Nephron progenitor cell (in vitro differentiated cells): ENCODE measurements at regions not wholly inside any gene's neighbourhood (a gene's known extent, or its start where the extent isn't known, plus 50 kb on each side); places are given as distances from the start of the nearest gene placed in this dataset.

ENCODE experiments used
- DNase-seq: peaks from one replicate; pipeline ENCODE4 v3.0.0; 2021
- H3K27ac Mint-ChIP-seq: 2 replicates; pipeline ENCODE4 v1.8.0; 2021; ENCODE audit warnings: mild to moderate bottlenecking, moderate library complexity, mixed read lengths
- H3K27me3 Mint-ChIP-seq: 2 replicates; pipeline ENCODE4 v1.8.0; 2021; ENCODE audit warnings: mild to moderate bottlenecking, low read depth, mixed read lengths; ENCODE audit not compliant: poor library complexity
- H3K36me3 Mint-ChIP-seq: 2 replicates; pipeline ENCODE4 v1.8.0; 2021; ENCODE audit warnings: low read depth, mixed read lengths
- H3K4me1 Mint-ChIP-seq: 2 replicates; pipeline ENCODE4 v1.8.0; 2021; ENCODE audit warnings: mixed read lengths
- H3K4me3 Mint-ChIP-seq: 2 replicates; pipeline ENCODE4 v1.8.0; 2021; ENCODE audit warnings: mild to moderate bottlenecking, moderate library complexity, mixed read lengths
- H3K9me3 Mint-ChIP-seq: 2 replicates; pipeline ENCODE4 v1.8.0; 2021; ENCODE audit warnings: mild to moderate bottlenecking, moderate library complexity, mixed read lengths
- TF ChIP-seq, protein P1 (sequence below): fragments of 200-600 bp; sonication (generic); IDR thresholded peaks from 2 replicates; pipeline ENCODE4 v1.5.0; 2021; ENCODE audit warnings: antibody characterized with exemption

DNA sequence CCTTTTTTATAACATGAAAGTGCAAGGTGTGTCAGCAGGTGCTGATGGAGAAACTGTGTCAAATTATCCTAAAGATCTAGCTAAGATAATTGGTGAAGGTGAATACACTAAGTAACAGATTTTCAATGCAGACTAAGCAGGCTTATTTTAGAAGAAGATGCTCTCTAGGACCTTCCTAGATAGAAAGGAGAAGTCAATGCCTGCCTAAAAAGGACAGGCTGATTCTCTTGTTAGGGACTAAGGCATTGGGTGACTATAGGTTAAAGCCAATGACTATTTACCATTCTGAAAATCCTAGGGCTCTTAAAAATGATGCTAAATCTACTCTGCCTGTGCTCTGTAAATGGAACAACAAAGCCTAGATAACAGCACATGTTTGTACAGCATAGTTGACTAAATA lies 1682.4 kb downstream of the MAT2B start:
- DNase-seq: no peak
- Mint-ChIP-seq H3K4me3 (no peak overlapping the region), H3K27me3 (no peaks in the 10 kb centered on the region), H3K27ac (no peak overlapping the region), H3K4me1 (peaks cover 5% of the 10 kb centered on the region), H3K36me3 (peaks cover 4% of the 10 kb centered on the region), H3K9me3 (peaks cover 23% of the 10 kb centered on the region)
- TF ChIP-seq, protein P1, sequence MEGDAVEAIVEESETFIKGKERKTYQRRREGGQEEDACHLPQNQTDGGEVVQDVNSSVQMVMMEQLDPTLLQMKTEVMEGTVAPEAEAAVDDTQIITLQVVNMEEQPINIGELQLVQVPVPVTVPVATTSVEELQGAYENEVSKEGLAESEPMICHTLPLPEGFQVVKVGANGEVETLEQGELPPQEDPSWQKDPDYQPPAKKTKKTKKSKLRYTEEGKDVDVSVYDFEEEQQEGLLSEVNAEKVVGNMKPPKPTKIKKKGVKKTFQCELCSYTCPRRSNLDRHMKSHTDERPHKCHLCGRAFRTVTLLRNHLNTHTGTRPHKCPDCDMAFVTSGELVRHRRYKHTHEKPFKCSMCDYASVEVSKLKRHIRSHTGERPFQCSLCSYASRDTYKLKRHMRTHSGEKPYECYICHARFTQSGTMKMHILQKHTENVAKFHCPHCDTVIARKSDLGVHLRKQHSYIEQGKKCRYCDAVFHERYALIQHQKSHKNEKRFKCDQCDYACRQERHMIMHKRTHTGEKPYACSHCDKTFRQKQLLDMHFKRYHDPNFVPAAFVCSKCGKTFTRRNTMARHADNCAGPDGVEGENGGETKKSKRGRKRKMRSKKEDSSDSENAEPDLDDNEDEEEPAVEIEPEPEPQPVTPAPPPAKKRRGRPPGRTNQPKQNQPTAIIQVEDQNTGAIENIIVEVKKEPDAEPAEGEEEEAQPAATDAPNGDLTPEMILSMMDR: no peak

DNA sequence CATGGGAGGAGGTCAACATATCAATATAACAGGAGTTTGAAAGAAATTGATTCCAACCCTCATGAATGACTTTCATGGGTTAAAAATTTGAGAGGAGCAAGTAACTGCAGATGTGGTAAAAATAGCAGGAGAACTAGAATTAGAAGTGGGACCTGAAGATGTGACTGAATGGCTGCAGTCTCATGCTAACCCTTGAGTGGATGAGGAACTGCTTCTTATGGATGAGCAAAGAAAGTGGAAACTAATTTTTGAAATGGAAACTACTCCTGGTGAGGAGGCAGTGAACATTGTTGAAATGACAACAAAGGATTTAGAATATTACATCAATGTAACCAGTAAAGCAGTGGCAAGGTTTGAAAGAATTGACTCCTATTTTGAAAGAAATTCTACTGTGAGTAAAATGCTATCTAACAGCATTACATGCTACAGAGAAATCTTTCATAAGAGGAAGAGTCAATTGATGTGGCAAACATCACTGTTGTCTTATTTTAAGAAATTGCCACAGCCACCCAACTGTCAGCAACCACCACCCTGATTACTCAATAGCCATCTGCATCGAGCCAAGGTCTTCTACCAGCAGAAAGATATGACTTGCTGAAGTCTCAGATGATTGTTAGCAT lies 1683.2 kb downstream of the MAT2B start:
- Mint-ChIP-seq H3K27me3 (no peaks in the 10 kb centered on the region), H3K9me3 (peaks cover 17% of the 10 kb centered on the region), H3K27ac (no peak overlapping the region), H3K4me3 (no peak overlapping the region), H3K4me1 (peaks cover 5% of the 10 kb centered on the region), H3K36me3 (peaks cover 4% of the 10 kb centered on the region)
- TF ChIP-seq, protein P1: no peak
- no peak for DNase-seq

DNA sequence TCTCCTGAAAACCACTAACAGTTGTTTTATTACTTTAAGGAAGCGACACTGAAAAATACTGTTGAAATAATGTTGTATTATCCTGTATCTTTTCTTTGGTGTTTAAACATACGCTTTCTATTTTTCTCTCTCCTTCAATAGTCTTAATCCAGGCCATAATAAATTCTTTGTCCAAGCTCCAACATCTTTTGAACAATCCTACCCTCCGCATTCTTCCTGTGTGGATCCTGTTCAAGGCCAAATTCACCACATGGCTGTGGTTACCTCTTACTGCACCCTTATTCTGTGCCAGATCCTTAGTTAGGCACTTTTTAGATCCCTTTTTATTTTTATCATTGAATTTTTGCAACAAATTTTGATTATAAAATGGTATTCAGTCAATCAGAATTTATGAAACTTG lies 1691.5 kb downstream of the MAT2B start:
- Mint-ChIP-seq H3K4me1 (no peaks in the 10 kb centered on the region), H3K9me3 (no peaks in the 10 kb centered on the region), H3K4me3 (no peak overlapping the region), H3K27ac (no peak overlapping the region), H3K27me3 (no peaks in the 10 kb centered on the region), H3K36me3 (no peaks in the 10 kb centered on the region)
- TF ChIP-seq, protein P1: no peak
- no peak for DNase-seq

DNA sequence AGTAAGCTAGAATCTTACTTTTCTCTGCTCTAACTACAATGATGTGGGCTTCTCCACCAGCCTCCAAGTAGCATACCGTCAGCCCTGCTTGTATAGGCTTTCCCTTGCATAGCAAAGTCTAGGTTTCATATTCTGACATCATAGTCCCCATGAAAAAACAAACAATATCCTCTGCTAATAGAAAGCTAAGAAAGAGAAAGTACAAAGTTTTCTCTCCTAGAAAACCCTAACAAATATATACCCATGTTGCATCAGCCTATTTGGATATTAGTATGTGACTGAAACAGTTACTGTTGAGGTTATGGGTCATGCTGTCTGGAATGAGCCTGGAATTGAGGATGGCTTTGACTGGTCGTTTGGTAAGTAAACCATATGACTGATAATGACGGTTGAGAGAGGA lies 1696.0 kb downstream of the MAT2B start:
- Mint-ChIP-seq H3K27me3 (peaks cover under 1% of the 10 kb centered on the region), H3K4me1 (peaks cover 12% of the 10 kb centered on the region), H3K4me3 (no peak overlapping the region), H3K27ac (no peak overlapping the region), H3K9me3 (no peaks in the 10 kb centered on the region), H3K36me3 (no peaks in the 10 kb centered on the region)
- DNase-seq: no peak
- TF ChIP-seq, protein P1: no peak

DNA sequence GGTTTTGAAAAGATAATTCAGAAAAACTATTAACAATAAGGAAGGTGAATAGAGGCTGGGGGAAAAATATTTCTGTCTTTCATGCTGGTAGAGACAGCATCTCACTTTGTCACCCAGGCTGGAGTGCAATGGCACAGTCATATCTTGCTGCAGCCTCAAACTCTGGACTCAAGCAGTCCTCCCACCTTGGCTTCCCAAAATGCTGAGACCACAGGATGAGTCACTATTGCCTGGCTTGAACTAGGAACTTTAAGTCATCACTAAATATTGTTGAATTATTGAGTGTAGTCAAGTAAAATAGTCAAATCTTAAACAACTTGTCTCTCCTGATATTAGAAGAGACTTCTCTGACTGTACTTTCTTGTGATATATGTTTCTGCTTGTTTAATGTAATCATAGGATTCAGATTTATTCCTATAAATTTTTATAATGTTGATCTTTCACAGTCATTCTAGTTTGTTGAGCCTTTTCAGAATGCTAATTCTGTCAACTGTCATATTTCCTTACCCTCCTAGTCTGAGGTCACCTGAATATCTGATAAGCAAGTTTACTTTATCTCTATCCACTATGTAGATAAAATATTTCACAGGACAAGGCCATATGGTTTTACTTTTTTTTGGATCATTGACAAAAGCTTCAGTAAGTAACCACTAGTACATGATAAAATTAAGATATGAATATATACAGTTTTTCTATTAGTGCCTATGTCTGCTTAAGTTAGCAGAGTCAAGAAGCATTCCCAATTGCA lies 1696.5 kb downstream of the MAT2B start:
- H3K4me3 Mint-ChIP-seq: no peak overlapping the region
- H3K27me3 Mint-ChIP-seq: peaks cover 3% of the 10 kb centered on the region
- no peaks in the 10 kb centered on the region for H3K9me3 Mint-ChIP-seq
- peaks cover 15% of the 10 kb centered on the region for H3K4me1 Mint-ChIP-seq
- TF ChIP-seq, protein P1: no peak
- H3K36me3 Mint-ChIP-seq: no peaks in the 10 kb centered on the region
- no peak for DNase-seq
- H3K27ac Mint-ChIP-seq: no peak overlapping the region

DNA sequence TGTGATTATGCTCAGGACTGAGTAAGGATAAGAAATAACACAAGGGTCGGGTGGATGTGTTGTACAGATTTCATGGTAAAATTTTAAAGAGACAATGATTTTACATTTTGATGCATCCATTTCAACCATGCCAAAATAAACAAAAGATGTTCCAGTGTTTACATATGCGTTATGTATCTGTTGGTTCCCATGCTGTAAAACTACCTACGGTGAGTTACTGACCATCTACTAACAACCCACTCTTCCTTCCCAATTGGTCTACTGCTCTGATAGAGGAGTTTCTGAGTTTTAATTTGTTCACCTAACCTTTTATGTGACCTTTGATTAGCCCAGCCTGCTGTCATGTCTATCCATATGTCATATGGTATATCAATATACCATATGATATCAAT lies 1697.1 kb downstream of the MAT2B start:
- H3K27me3 Mint-ChIP-seq: peaks cover 3% of the 10 kb centered on the region
- TF ChIP-seq, protein P1: no peak
- peaks cover 15% of the 10 kb centered on the region for H3K4me1 Mint-ChIP-seq
- H3K27ac Mint-ChIP-seq: no peak overlapping the region
- H3K9me3 Mint-ChIP-seq: no peaks in the 10 kb centered on the region
- H3K36me3 Mint-ChIP-seq: no peaks in the 10 kb centered on the region
- no peak overlapping the region for H3K4me3 Mint-ChIP-seq
- DNase-seq: no peak
